Neural cell (in vitro differentiated cells): ENCODE measurements at regions not wholly inside any gene's neighbourhood (a gene's known extent, or its start where the extent isn't known, plus 50 kb on each side); places are given as distances from the start of the nearest gene placed in this dataset.

Experiments used
- H2AFZ ChIP-seq: fragments of 200-600, 300-800 bp; sonication (generic), shearing (Covaris generic); 2 replicates; pipeline ENCODE4 v1.6.0; 2014; ENCODE audit warnings: low read depth, mild to moderate bottlenecking, antibody characterized with exemption, low read length, moderate library complexity
- H3F3A ChIP-seq: fragments of 200-600 bp; shearing (Covaris generic); 2 replicates; pipeline ENCODE4 v1.6.1; 2016; ENCODE audit warnings: mild to moderate bottlenecking, moderate library complexity, mixed read lengths, antibody characterized with exemption, low read length; ENCODE audit not compliant: insufficient read depth, poor library complexity, severe bottlenecking
- H3K27ac ChIP-seq: fragments of 200-600, 300-800 bp; sonication (generic), shearing (Covaris generic); 2 replicates; pipeline ENCODE4 v1.5.1; 2014; ENCODE audit warnings: mild to moderate bottlenecking, low read length, moderate library complexity
- H3K27me3 ChIP-seq: fragments of 300-800, 200-600 bp; sonication (generic), shearing (Covaris generic); 2 replicates; pipeline ENCODE4 v1.6.0; 2014; ENCODE audit warnings: mild to moderate bottlenecking, low read depth, low read length, moderate library complexity; ENCODE audit not compliant: insufficient read depth
- H3K36me3 ChIP-seq: fragments of 300-800, 200-600 bp; sonication (generic), shearing (Covaris generic); 2 replicates; pipeline ENCODE4 v1.5.1; 2014; ENCODE audit warnings: mild to moderate bottlenecking, antibody characterized with exemption, low read length, moderate library complexity; ENCODE audit not compliant: insufficient read depth
- H3K4me2 ChIP-seq: fragments of 300-800, 200-600 bp; sonication (generic), shearing (Covaris generic); 2 replicates; pipeline ENCODE4 v1.6.0; 2014; ENCODE audit warnings: mild to moderate bottlenecking, low read length
- H3K4me3 ChIP-seq: fragments of 300-800, 200-600 bp; sonication (generic), shearing (Covaris generic); 2 replicates; pipeline ENCODE4 v1.5.1; 2014; ENCODE audit warnings: mild to moderate bottlenecking, low read length, moderate library complexity
- H3K79me2 ChIP-seq: fragments of 200-600 bp; shearing (Covaris generic); replicated peaks from 2 replicates; pipeline ENCODE4 v1.6.0; 2014; ENCODE audit warnings: mild to moderate bottlenecking, low read length, moderate library complexity; ENCODE audit not compliant: insufficient read depth
- H3K9ac ChIP-seq: fragments of 300-800, 200-600 bp; sonication (generic), shearing (Covaris generic); 2 replicates; pipeline ENCODE4 v1.6.1; 2016; ENCODE audit warnings: mild to moderate bottlenecking, low read length, mixed read lengths
- H3K9me2 ChIP-seq: fragments of 200-600 bp; shearing (Covaris generic); 2 replicates; pipeline ENCODE4 v1.6.1; 2016; ENCODE audit warnings: mild to moderate bottlenecking, low read length, mixed read lengths; ENCODE audit not compliant: insufficient read depth
- H3K9me3 ChIP-seq: fragments of 200-600, 300-800 bp; sonication (generic), shearing (Covaris generic); 2 replicates; pipeline ENCODE4 v1.6.1; 2016; ENCODE audit warnings: mild to moderate bottlenecking, mixed run types, low read length, moderate library complexity, mixed read lengths
- H4K20me1 ChIP-seq: fragments of 200-600 bp; shearing (Covaris generic); 2 replicates; pipeline ENCODE4 v1.6.1; 2016; ENCODE audit warnings: mild to moderate bottlenecking, mixed run types; ENCODE audit not compliant: insufficient read depth
- CTCF ChIP-seq: fragments of 450-650 bp; IDR thresholded peaks from 2 replicates; pipeline ENCODE4 v1.5.1; 2014; ENCODE audit warnings: antibody characterized with exemption, mild to moderate bottlenecking, moderate library complexity; ENCODE audit not compliant: poor library complexity, severe bottlenecking
- EP300 ChIP-seq: fragments of 450-650 bp; conservative IDR thresholded peaks from 2 replicates; pipeline ENCODE4 v1.6.1; 2014; ENCODE audit warnings: antibody characterized with exemption, mild to moderate bottlenecking, moderate library complexity; ENCODE audit not compliant: poor library complexity, severe bottlenecking
- EZH2 ChIP-seq: fragments of 200-600, 300-800 bp; shearing (Covaris generic), sonication (generic); IDR thresholded peaks from 2 replicates; pipeline ENCODE4 v1.6.1; 2014; ENCODE audit warnings: antibody characterized with exemption, low read length, borderline replicate concordance, mild to moderate bottlenecking; ENCODE audit not compliant: insufficient read depth, poor library complexity, severe bottlenecking
- POLR2AphosphoS5 ChIP-seq: IDR thresholded peaks from 2 replicates; pipeline ENCODE4 v1.6.1; 2012
- RAD21 ChIP-seq: fragments of 450-650 bp; conservative IDR thresholded peaks from 2 replicates; pipeline ENCODE4 v1.6.1; 2014; ENCODE audit warnings: antibody characterized with exemption, mild to moderate bottlenecking, moderate library complexity
- REST ChIP-seq: IDR thresholded peaks from 2 replicates; pipeline ENCODE4 v1.6.1; 2012; ENCODE audit warnings: borderline replicate concordance
- TAF1 ChIP-seq: IDR thresholded peaks from 2 replicates; pipeline ENCODE4 v1.6.1; 2012; ENCODE audit warnings: low read depth

GRCh38 chr6:33875141-33875581 is 71.4 kb upstream of the MLN start:
- Histone ChIP-seq H3K9me2 (no peaks in the 10 kb centered on the region), H3K36me3 (no peaks in the 10 kb centered on the region), H3K4me3 (no peak overlapping the region), H3F3A (no peaks in the 10 kb centered on the region), H4K20me1 (no peaks in the 10 kb centered on the region), H3K79me2 (no peaks in the 10 kb centered on the region), H3K9ac (no peak overlapping the region), H3K4me2 (no peak overlapping the region), H3K27me3 (no peaks in the 10 kb centered on the region), H3K9me3 (no peaks in the 10 kb centered on the region), H3K27ac (no peak overlapping the region), H2AFZ (no peak overlapping the region)
- no peak for TF ChIP-seq EZH2
- TF ChIP-seq RAD21, result no peak
- no peak for TF ChIP-seq CTCF
- TF ChIP-seq REST, result no peak
- TF ChIP-seq EP300, result no peak
- TF ChIP-seq POLR2AphosphoS5, result no peak
- no peak for TF ChIP-seq TAF1

- H3K4me3 ChIP-seq, result no peak overlapping the region
- no peak overlapping the region for H2AFZ ChIP-seq
- H3K9me3 ChIP-seq, result no peaks in the 10 kb centered on the region
- no peaks in the 10 kb centered on the region for H3F3A ChIP-seq
- H3K9ac ChIP-seq, result no peak overlapping the region
- no peak overlapping the region for H3K4me2 ChIP-seq
- H3K27me3 ChIP-seq, result no peaks in the 10 kb centered on the region
- no peaks in the 10 kb centered on the region for H4K20me1 ChIP-seq
- H3K36me3 ChIP-seq, result no peaks in the 10 kb centered on the region
- TF ChIP-seq POLR2AphosphoS5 (no peak), EZH2 (no peak), CTCF (no peak), EP300 (no peak)
- H3K27ac ChIP-seq, result no peak overlapping the region
- no peaks in the 10 kb centered on the region for H3K79me2 ChIP-seq
- H3K9me2 ChIP-seq, result no peaks in the 10 kb centered on the region
These were observed 70.4 kb upstream of the MLN start for GRCh38 chr6:33874136-33874760.
